A549 (cell line): ENCODE measurements at regions not wholly inside any gene's neighbourhood (a gene's known extent, or its start where the extent isn't known, plus 50 kb on each side); places are given as distances from the start of the nearest gene placed in this dataset.

Experiments used
- ATAC-seq, 2 experiments: fragments of 200-7000 bp in 1 of 2; fragments of >200 bp in 1 of 2; cut with Nextera tagmentation in 1 of 2; cut with Tn5 transposase in 1 of 2; 3 replicates each; pipeline versions ENCODE4 v1.8.0 to v1.9.1; 2018 to 2020; ENCODE audit warnings: mild to moderate bottlenecking in 1 of 2, moderate library complexity in 1 of 2
- CTCF ChIA-PET: fragments of 300-600 bp; sonication (Branson Sonifier 250); formaldehyde crosslinking; extraction: SDS; loops from one replicate; lab custom pipeline; 2021; ENCODE audit warnings: antibody characterized with exemption, inconsistent platforms; lab: Yijun Ruan, JAX
- POLR2A ChIA-PET: fragments of 350-600 bp; formaldehyde crosslinking; extraction: SDS; loops from one replicate; lab custom pipeline; 2021; ENCODE audit warnings: antibody characterized with exemption, inconsistent platforms; lab: Yijun Ruan, JAX
- DNase-seq, 2 experiments: peaks; one replicate each; pipeline versions ENCODE4 v3.0.0 to v3.0.0-alpha.2; 2011 to 2016; ENCODE audit warnings: low read depth in 1 of 2, low spot score in 1 of 2
- FAIRE-seq: peaks from 2 replicates; lab custom pipeline; 2011; peaks lifted over from hg19 to GRCh38; lab: Jason Lieb, UNC
- H3K27ac ChIP-seq, 2 experiments: fragments of >200 bp; sonication (Bioruptor Twin); formaldehyde crosslinking; 3 replicates each; pipeline ENCODE4 v1.5.1; 2016 to 2017
- H3K4me1 ChIP-seq: fragments of >200 bp; sonication (Bioruptor Twin); formaldehyde crosslinking; 3 replicates; pipeline ENCODE4 v1.6.1; 2016
- H3K4me2 ChIP-seq: fragments of >200 bp; sonication (Bioruptor Twin); formaldehyde crosslinking; 3 replicates; pipeline ENCODE4 v1.6.1; 2016
- H3K4me3 ChIP-seq: fragments of >200 bp; sonication (Bioruptor Twin); formaldehyde crosslinking; 3 replicates; pipeline ENCODE4 v1.5.1; 2016
- H3K9me3 ChIP-seq: fragments of >200 bp; sonication (Bioruptor Twin); formaldehyde crosslinking; 3 replicates; pipeline ENCODE4 v1.6.1; 2016
- CHD2 ChIP-seq: fragments of 150-350 bp; IDR thresholded peaks from 2 replicates; pipeline ENCODE4 v1.6.1; 2014; ENCODE audit warnings: low read length; ENCODE audit not compliant: partially characterized antibody
- CHD4 ChIP-seq: fragments of 200-600 bp; sonication (generic); IDR thresholded peaks from 2 replicates; pipeline ENCODE4 v1.6.1; 2016; ENCODE audit warnings: antibody characterized with exemption, mild to moderate bottlenecking, borderline replicate concordance
- EP300 ChIP-seq, 2 experiments: fragments of >200 bp; sonication (Bioruptor Twin); formaldehyde crosslinking; IDR thresholded peaks; 2 replicates in 1 of 2; 3 replicates in 1 of 2; pipeline ENCODE4 v1.6.1; 2016 to 2017
- ESRRA ChIP-seq: fragments of 150-350 bp; IDR thresholded peaks from 2 replicates; pipeline ENCODE4 v1.6.1; 2014; ENCODE audit warnings: mild to moderate bottlenecking, low read length, borderline replicate concordance
- FOSB ChIP-seq: fragments of 250-450 bp; sonication (Bioruptor Pico); IDR thresholded peaks from 2 replicates; pipeline ENCODE4 v1.5.0; 2020; ENCODE audit warnings: mild to moderate bottlenecking, moderate library complexity
- FOXS1 ChIP-seq: fragments of 250-450 bp; sonication (Bioruptor Pico); IDR thresholded peaks from 2 replicates; pipeline ENCODE4 v1.5.0; 2020; ENCODE audit warnings: mild to moderate bottlenecking, moderate library complexity
- GATA3 ChIP-seq: IDR thresholded peaks from 2 replicates; pipeline ENCODE4 v1.6.1; 2012; ENCODE audit warnings: borderline replicate concordance
- HDAC2 ChIP-seq: fragments of 200-600 bp; sonication (generic); IDR thresholded peaks from 2 replicates; pipeline ENCODE4 v1.6.1; 2016
- HOXB13 ChIP-seq: fragments of 250-450 bp; sonication (Bioruptor Pico); IDR thresholded peaks from 2 replicates; pipeline ENCODE4 v1.5.0; 2020; ENCODE audit warnings: low read depth, mild to moderate bottlenecking, moderate library complexity
- HOXB5 ChIP-seq: fragments of 250-450 bp; sonication (Bioruptor Pico); IDR thresholded peaks from 2 replicates; pipeline ENCODE4 v1.5.0; 2020; ENCODE audit warnings: mild to moderate bottlenecking, moderate library complexity
- KDM1A ChIP-seq: fragments of 200-600 bp; sonication (generic); IDR thresholded peaks from 2 replicates; pipeline ENCODE4 v1.6.1; 2016; ENCODE audit warnings: low read depth, mild to moderate bottlenecking
- KDM5A ChIP-seq: fragments of 200-600 bp; sonication (generic); IDR thresholded peaks from 2 replicates; pipeline ENCODE4 v1.6.1; 2016; ENCODE audit warnings: antibody characterized with exemption, mild to moderate bottlenecking
- MAZ ChIP-seq: fragments of 150-350 bp; IDR thresholded peaks from 2 replicates; pipeline ENCODE4 v1.6.1; 2014; ENCODE audit warnings: antibody characterized with exemption, low read depth, low read length, borderline replicate concordance
- MYC ChIP-seq: IDR thresholded peaks from 2 replicates; pipeline ENCODE4 v1.6.1; 2012; ENCODE audit warnings: mild to moderate bottlenecking, inconsistent platforms, low read length, improper control_type of control experiment, borderline replicate concordance
- NR3C1 ChIP-seq: fragments of >200 bp; sonication (Bioruptor Twin); formaldehyde crosslinking; IDR thresholded peaks from 3 replicates; pipeline ENCODE4 v1.6.1; 2017
- PHF8 ChIP-seq: fragments of 200-600 bp; sonication (generic); IDR thresholded peaks from 2 replicates; pipeline ENCODE4 v1.6.1; 2016; ENCODE audit warnings: low read depth, mild to moderate bottlenecking, antibody characterized with exemption, moderate library complexity, borderline replicate concordance
- POLR2A ChIP-seq: IDR thresholded peaks from 2 replicates; pipeline ENCODE4 v1.6.1; 2012; ENCODE audit warnings: mild to moderate bottlenecking, low read length
- RCOR1 ChIP-seq: fragments of 150-350 bp; IDR thresholded peaks from 2 replicates; pipeline ENCODE4 v1.6.1; 2014; ENCODE audit warnings: antibody characterized with exemption, low read length, low read depth
- RFX5 ChIP-seq: fragments of 450-650 bp; IDR thresholded peaks from 2 replicates; pipeline ENCODE4 v1.7.1; 2014; ENCODE audit warnings: antibody characterized with exemption, mild to moderate bottlenecking, moderate library complexity
- SMC3 ChIP-seq: fragments of >200 bp; sonication (Bioruptor Twin); formaldehyde crosslinking; IDR thresholded peaks from 3 replicates; pipeline ENCODE4 v1.6.1; 2018; ENCODE audit warnings: inconsistent platforms
- ZNF302 ChIP-seq: fragments of 250-450 bp; sonication (Bioruptor Pico); IDR thresholded peaks from 2 replicates; pipeline ENCODE4 v1.9.0; 2021; ENCODE audit warnings: inconsistent platforms, mild to moderate bottlenecking, moderate library complexity
- WGBS: methylation state at CpG from one replicate; pipeline ENCODE4 v1.1.6; 2017; ENCODE audit errors: missing lambda C conversion rate; 5-methylcytosine and 5-hydroxymethylcytosine counted together
- TF ChIP-seq, protein P1 (sequence below): IDR thresholded peaks from 2 replicates; pipeline ENCODE4 v1.6.1; 2012
- TF ChIP-seq, protein P2 (sequence below): fragments of 250-450 bp; sonication (Bioruptor Pico); IDR thresholded peaks from 2 replicates; pipeline ENCODE4 v1.5.0; 2020; ENCODE audit warnings: low read depth, mild to moderate bottlenecking, moderate library complexity
- TF ChIP-seq, protein P3 (sequence below): fragments of >200 bp; sonication (Bioruptor Twin); formaldehyde crosslinking; IDR thresholded peaks from 3 replicates; pipeline ENCODE4 v1.5.1; 2016
- TF ChIP-seq, protein P4 (sequence below): fragments of 450-650 bp; IDR thresholded peaks from 2 replicates; pipeline ENCODE4 v1.6.1; 2014; ENCODE audit warnings: antibody characterized with exemption

DNA sequence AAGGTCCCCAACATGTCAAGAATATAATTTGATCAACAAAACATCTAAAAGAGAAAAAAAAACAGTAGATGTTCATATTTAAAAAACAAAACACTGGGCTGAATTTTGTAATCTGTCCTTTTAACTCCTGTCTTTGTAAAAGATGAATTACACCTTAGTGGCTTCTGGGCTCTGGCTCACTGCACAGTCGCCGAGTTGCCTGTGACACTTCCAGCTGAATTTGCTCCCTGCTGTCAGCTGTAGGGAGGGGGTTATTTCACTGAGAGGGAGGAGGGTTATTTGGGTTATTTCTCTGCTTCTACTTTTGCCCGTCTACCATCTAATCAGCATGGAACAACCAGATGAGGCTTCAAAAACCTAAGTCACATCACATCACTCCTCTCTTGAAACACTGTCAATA is 193.0 kb upstream of the ZC3H12A start:
- FAIRE-seq (no peak), DNase-seq (no peak), ATAC-seq (no peak)
- H3K27ac ChIP-seq = no peak overlapping the region
- POLR2A ChIA-PET = no interaction called here
- no peak overlapping the region for H3K4me2 ChIP-seq
- H3K9me3 ChIP-seq = no peaks in the 10 kb centered on the region; the same call in 2 of the 3 replicates
- no peak overlapping the region for H3K4me3 ChIP-seq
- CTCF ChIA-PET = no interaction called here
- 2% methylated on average over 3 of the region's 3 CpGs for WGBS
- no peaks in the 10 kb centered on the region for H3K4me1 ChIP-seq
- TF ChIP-seq HOXB13 (CRISPR knock-in tag) (no peak), ZNF302 (CRISPR knock-in tag) (no peak), KDM1A (no peak), ESRRA (no peak), HOXB5 (CRISPR knock-in tag) (no peak), POLR2A (no peak), SMC3 (no peak), CHD4 (no peak), MAZ (no peak), EP300 (IDR thresholded peaks at IDR 0.05) (no peak)
- TF ChIP-seq, protein P1, sequence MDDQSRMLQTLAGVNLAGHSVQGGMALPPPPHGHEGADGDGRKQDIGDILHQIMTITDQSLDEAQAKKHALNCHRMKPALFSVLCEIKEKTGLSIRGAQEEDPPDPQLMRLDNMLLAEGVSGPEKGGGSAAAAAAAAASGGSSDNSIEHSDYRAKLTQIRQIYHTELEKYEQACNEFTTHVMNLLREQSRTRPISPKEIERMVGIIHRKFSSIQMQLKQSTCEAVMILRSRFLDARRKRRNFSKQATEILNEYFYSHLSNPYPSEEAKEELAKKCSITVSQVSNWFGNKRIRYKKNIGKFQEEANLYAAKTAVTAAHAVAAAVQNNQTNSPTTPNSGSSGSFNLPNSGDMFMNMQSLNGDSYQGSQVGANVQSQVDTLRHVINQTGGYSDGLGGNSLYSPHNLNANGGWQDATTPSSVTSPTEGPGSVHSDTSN = no peak
- TF ChIP-seq, protein P2, sequence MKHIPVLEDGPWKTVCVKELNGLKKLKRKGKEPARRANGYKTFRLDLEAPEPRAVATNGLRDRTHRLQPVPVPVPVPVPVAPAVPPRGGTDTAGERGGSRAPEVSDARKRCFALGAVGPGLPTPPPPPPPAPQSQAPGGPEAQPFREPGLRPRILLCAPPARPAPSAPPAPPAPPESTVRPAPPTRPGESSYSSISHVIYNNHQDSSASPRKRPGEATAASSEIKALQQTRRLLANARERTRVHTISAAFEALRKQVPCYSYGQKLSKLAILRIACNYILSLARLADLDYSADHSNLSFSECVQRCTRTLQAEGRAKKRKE (CRISPR knock-in tag) = no peak

DNA sequence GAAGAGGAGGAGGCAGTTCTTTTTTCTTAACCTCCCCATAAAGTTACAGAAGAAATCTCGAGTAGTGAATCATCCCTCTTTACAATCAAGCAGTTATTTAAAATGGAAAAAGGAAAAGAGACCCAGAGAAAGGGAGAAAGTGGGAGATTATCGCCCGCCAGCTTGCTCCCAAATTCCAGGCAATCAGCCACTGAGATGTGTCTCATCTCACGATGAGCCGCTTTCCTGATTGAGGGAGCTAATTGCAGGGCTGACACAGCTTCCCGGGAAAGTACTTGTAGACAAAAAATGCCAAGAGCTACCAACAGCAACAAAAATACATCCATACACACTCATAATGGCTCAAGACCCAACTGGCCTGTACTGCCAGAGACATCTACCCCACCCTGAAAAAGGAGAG is 191.6 kb upstream of the ZC3H12A start:
- Histone ChIP-seq H3K4me1 (no peaks in the 10 kb centered on the region), H3K27ac (no peak overlapping the region), H3K4me2 (no peak overlapping the region), H3K9me3 (no peaks in the 10 kb centered on the region; the same call in 2 of the 3 replicates), H3K4me3 (no peak overlapping the region)
- ATAC-seq = no peak
- DNase-seq = no peak
- FAIRE-seq = no peak
- 16% methylated on average over 6 of the region's 6 CpGs for WGBS
- CTCF ChIA-PET = no interaction called here
- POLR2A ChIA-PET = no interaction called here
- TF ChIP-seq MYC = no peak
- TF ChIP-seq RCOR1 = no peak
- TF ChIP-seq ZNF302 (CRISPR knock-in tag) = no peak
- TF ChIP-seq PHF8 = no peak
- TF ChIP-seq, protein P3, sequence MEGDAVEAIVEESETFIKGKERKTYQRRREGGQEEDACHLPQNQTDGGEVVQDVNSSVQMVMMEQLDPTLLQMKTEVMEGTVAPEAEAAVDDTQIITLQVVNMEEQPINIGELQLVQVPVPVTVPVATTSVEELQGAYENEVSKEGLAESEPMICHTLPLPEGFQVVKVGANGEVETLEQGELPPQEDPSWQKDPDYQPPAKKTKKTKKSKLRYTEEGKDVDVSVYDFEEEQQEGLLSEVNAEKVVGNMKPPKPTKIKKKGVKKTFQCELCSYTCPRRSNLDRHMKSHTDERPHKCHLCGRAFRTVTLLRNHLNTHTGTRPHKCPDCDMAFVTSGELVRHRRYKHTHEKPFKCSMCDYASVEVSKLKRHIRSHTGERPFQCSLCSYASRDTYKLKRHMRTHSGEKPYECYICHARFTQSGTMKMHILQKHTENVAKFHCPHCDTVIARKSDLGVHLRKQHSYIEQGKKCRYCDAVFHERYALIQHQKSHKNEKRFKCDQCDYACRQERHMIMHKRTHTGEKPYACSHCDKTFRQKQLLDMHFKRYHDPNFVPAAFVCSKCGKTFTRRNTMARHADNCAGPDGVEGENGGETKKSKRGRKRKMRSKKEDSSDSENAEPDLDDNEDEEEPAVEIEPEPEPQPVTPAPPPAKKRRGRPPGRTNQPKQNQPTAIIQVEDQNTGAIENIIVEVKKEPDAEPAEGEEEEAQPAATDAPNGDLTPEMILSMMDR = no peak
- no peak for TF ChIP-seq RFX5
- no peak for TF ChIP-seq CHD4
- TF ChIP-seq NR3C1 = no peak
- TF ChIP-seq CHD2 = no peak
- no peak for TF ChIP-seq HDAC2
- no peak for TF ChIP-seq FOXS1
- no peak for TF ChIP-seq KDM5A
- no peak for TF ChIP-seq SMC3
- TF ChIP-seq GATA3 = no peak
- no peak for TF ChIP-seq FOSB (CRISPR knock-in tag)
- TF ChIP-seq, protein P4, sequence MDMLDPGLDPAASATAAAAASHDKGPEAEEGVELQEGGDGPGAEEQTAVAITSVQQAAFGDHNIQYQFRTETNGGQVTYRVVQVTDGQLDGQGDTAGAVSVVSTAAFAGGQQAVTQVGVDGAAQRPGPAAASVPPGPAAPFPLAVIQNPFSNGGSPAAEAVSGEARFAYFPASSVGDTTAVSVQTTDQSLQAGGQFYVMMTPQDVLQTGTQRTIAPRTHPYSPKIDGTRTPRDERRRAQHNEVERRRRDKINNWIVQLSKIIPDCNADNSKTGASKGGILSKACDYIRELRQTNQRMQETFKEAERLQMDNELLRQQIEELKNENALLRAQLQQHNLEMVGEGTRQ = no peak
